WTC11 (cell line): ENCODE measurements at regions not wholly inside any gene's neighbourhood (a gene's known extent, or its start where the extent isn't known, plus 50 kb on each side); places are given as distances from the start of the nearest gene placed in this dataset.

Source experiments
- ETV6 ChIP-seq: sonication (generic); formaldehyde crosslinking; IDR thresholded peaks from 2 replicates; pipeline ENCODE4 v1.8.1; 2022; ENCODE audit warnings: mild to moderate bottlenecking, missing genetic modification reagents
- ZNF416 ChIP-seq: fragments of 250-450 bp; sonication (Bioruptor Pico); IDR thresholded peaks from 2 replicates; pipeline ENCODE4 v1.9.0; 2021; ENCODE audit warnings: mild to moderate bottlenecking, inconsistent platforms
- TF ChIP-seq, protein P1 (sequence below): sonication (generic); formaldehyde crosslinking; conservative IDR thresholded peaks from 2 replicates; pipeline ENCODE4 v1.8.1; 2022; ENCODE audit warnings: mild to moderate bottlenecking, missing genetic modification reagents

GRCh38 chr13:83229574-83230305, 652.5 kb downstream of the SLITRK1 start:
- TF ChIP-seq, protein P1, sequence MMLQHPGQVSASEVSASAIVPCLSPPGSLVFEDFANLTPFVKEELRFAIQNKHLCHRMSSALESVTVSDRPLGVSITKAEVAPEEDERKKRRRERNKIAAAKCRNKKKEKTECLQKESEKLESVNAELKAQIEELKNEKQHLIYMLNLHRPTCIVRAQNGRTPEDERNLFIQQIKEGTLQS = no peak
- TF ChIP-seq ETV6 (CRISPR knock-in tag) = no peak
- TF ChIP-seq ZNF416 (CRISPR knock-in tag) = no peak
